ENCODE measurements at regions not wholly inside any gene's neighbourhood (a gene's known extent, or its start where the extent isn't known, plus 50 kb on each side); places are given as distances from the start of the nearest gene placed in this dataset.

DNA sequence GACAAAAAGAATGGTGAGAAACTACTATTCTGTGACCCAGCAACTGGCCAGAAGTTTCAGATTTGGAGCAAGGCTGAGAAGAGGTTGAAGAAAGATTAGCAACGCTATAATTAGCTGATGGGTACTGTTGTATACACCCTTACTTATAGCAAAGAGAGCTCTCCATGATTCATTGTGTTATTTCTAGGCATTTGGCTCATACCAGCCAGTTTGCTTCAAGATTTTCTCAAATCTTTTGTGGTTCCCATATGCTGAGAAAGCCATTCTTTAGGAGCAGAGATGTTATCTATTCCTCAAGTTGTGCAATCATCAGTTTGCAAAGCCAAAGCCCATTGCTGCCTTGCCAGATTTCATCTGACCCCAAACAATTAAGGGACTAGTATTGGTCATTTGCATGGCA is 179.4 kb downstream of the ETS1 start:
- H3K4me1 Mint-ChIP-seq (ENCODE audit: low read depth, unreplicated experiment) = peaks cover 29% of the 10 kb centered on the region

DNA sequence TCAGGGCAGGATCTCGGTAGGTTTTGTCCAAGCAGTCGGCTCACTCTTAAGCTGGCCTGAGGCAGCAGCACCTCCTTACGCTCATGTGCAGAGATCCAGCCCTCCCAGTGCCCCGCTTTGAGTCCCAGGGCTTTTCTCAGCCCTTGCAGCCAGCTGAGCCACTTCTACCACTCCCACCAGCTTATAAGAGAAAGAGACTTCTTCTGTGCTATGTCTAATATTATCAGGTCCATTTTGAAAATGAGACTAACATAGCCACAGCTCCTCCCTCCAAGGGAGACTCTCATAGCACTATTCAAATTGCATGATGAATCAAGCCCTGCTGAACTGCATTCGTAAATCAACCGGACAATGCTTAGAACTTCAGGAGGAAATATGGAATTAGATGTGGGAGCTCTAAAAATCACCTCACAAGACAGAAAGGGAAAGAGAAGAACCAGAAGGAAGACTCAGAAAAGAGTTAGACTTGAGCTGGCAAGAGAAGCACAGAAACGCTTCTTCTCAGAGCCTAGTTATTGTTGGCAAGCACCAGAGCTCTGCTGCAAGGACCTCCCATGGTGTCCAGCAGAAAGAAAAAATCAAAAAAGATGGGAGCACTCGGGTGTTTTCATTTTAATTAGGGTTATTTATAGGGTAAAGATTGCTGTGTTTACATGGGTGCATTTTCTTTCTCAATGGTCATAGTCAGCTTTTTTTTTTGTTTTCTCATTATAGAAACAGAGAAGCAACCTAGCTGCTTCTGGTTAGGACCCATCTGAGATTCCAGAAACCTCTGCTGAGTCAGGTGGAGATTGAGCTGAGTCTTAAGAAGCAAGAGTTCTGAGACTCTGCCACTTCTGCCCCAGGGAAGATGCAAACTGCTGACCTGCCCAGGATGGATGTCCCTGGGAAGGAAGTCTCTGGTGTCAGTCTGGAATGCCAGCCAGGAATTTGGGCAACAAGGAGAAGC is 181.4 kb downstream of the ETS1 start:
- Histone ChIP-seq H3K9me3 (ENCODE audit: insufficient read depth, low read depth, low read length) (no peaks in the 10 kb centered on the region), H3K36me3 (ENCODE audit: insufficient read depth, low read length) (no peaks in the 10 kb centered on the region), H3K79me2 (ENCODE audit: insufficient read depth, low read length) (no peaks in the 10 kb centered on the region), H2AFZ (ENCODE audit: low read depth, low read length) (no peak overlapping the region), H4K20me1 (ENCODE audit: insufficient read depth, low read length) (no peaks in the 10 kb centered on the region), H3K9ac (ENCODE audit: low read length) (no peak overlapping the region), H3K27ac (ENCODE audit: low read depth, low read length) (no peak overlapping the region), H3K27me3 (ENCODE audit: insufficient read depth, low read length) (no peaks in the 10 kb centered on the region), H3K4me2 (ENCODE audit: low read length) (peak overlapping the region; percentile 26), H3K4me3 (ENCODE audit: insufficient read depth, low read depth, low read length) (no peak overlapping the region), H3K4me1 (ENCODE audit: insufficient read depth, low read length) (peaks cover 9% of the 10 kb centered on the region)
- Mint-ChIP-seq H3K27ac (ENCODE audit: unreplicated experiment) (peak overlapping the region; percentile 24), H3K36me3 (ENCODE audit: low read depth, unreplicated experiment) (no peaks in the 10 kb centered on the region), H3K27me3 (ENCODE audit: low read depth, unreplicated experiment) (peaks cover 5% of the 10 kb centered on the region), H3K4me3 (ENCODE audit: unreplicated experiment) (no peak overlapping the region), H3K4me1 (ENCODE audit: low read depth, unreplicated experiment) (peaks cover 29% of the 10 kb centered on the region), H3K9me3 (ENCODE audit: unreplicated experiment) (no peaks in the 10 kb centered on the region)
- TF ChIP-seq EZH2 (IDR thresholded peaks at IDR 0.05; ENCODE audit: insufficient read depth, low read length) = no peak
- TF ChIP-seq, protein P1, sequence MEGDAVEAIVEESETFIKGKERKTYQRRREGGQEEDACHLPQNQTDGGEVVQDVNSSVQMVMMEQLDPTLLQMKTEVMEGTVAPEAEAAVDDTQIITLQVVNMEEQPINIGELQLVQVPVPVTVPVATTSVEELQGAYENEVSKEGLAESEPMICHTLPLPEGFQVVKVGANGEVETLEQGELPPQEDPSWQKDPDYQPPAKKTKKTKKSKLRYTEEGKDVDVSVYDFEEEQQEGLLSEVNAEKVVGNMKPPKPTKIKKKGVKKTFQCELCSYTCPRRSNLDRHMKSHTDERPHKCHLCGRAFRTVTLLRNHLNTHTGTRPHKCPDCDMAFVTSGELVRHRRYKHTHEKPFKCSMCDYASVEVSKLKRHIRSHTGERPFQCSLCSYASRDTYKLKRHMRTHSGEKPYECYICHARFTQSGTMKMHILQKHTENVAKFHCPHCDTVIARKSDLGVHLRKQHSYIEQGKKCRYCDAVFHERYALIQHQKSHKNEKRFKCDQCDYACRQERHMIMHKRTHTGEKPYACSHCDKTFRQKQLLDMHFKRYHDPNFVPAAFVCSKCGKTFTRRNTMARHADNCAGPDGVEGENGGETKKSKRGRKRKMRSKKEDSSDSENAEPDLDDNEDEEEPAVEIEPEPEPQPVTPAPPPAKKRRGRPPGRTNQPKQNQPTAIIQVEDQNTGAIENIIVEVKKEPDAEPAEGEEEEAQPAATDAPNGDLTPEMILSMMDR (IDR thresholded peaks at IDR 0.05; ENCODE audit: insufficient read depth, low read depth, low read length) = no peak
- FAIRE-seq = peak; percentile 59
- DNase-seq (ENCODE audit: low read depth) = no peak

More for the DNA sequence above, 179.4 kb downstream of the ETS1 start:
- no peaks in the 10 kb centered on the region for H3K36me3 Mint-ChIP-seq (ENCODE audit: low read depth, unreplicated experiment)
- no peak overlapping the region for H3K27ac Mint-ChIP-seq (ENCODE audit: unreplicated experiment)
- no peak overlapping the region for H3K4me2 ChIP-seq (ENCODE audit: low read length)
- H3K9ac ChIP-seq (ENCODE audit: low read length) = no peak overlapping the region
- no peak for TF ChIP-seq EZH2 (IDR thresholded peaks at IDR 0.05; ENCODE audit: insufficient read depth, low read length)
- TF ChIP-seq, protein P1 (IDR thresholded peaks at IDR 0.05; ENCODE audit: insufficient read depth, low read depth, low read length) = no peak
- H3K9me3 ChIP-seq (ENCODE audit: insufficient read depth, low read depth, low read length) = no peaks in the 10 kb centered on the region
- peaks cover 9% of the 10 kb centered on the region for H3K4me1 ChIP-seq (ENCODE audit: insufficient read depth, low read length)
- no peaks in the 10 kb centered on the region for H3K9me3 Mint-ChIP-seq (ENCODE audit: unreplicated experiment)
- no peaks in the 10 kb centered on the region for H3K79me2 ChIP-seq (ENCODE audit: insufficient read depth, low read length)
- peak; percentile 85 for FAIRE-seq
- no peaks in the 10 kb centered on the region for H3K36me3 ChIP-seq (ENCODE audit: insufficient read depth, low read length)
- H3K27me3 Mint-ChIP-seq (ENCODE audit: low read depth, unreplicated experiment) = peaks cover 3% of the 10 kb centered on the region
- no peaks in the 10 kb centered on the region for H4K20me1 ChIP-seq (ENCODE audit: insufficient read depth, low read length)
- no peak overlapping the region for H2AFZ ChIP-seq (ENCODE audit: low read depth, low read length)
- H3K27ac ChIP-seq (ENCODE audit: low read depth, low read length) = no peak overlapping the region
- no peaks in the 10 kb centered on the region for H3K27me3 ChIP-seq (ENCODE audit: insufficient read depth, low read length)
- peak; percentile 87 for DNase-seq (ENCODE audit: low read depth)
- no peak overlapping the region for H3K4me3 ChIP-seq (ENCODE audit: insufficient read depth, low read depth, low read length)
- no peak overlapping the region for H3K4me3 Mint-ChIP-seq (ENCODE audit: unreplicated experiment)

DNA sequence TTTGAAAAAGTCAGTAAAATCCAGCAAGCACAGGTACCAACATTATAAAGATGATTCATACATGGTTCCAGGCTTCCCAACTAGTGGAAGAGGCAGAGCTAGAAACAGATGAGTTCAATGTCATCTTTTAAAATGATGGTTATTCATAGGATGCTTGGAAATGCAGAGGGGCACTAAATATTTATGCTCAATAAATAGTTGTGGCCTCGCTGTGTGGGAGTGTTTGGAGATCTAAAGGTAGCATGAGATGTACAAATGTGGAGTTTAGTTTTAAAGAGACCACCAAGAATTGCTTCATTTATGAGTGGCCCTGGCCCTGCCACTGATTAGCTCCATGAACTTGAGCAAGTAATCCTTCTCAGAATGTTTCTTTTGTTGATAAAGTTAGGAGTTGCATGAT is 182.2 kb downstream of the ETS1 start:
- no peak overlapping the region for H2AFZ ChIP-seq (ENCODE audit: low read depth, low read length)
- Mint-ChIP-seq H3K4me1 (ENCODE audit: low read depth, unreplicated experiment) (peaks cover 29% of the 10 kb centered on the region), H3K36me3 (ENCODE audit: low read depth, unreplicated experiment) (no peaks in the 10 kb centered on the region), H3K27me3 (ENCODE audit: low read depth, unreplicated experiment) (peaks cover 5% of the 10 kb centered on the region), H3K4me3 (ENCODE audit: unreplicated experiment) (no peak overlapping the region), H3K27ac (ENCODE audit: unreplicated experiment) (no peak overlapping the region), H3K9me3 (ENCODE audit: unreplicated experiment) (no peaks in the 10 kb centered on the region)
- H3K4me1 ChIP-seq (ENCODE audit: insufficient read depth, low read length) = peaks cover 9% of the 10 kb centered on the region
- H3K36me3 ChIP-seq (ENCODE audit: insufficient read depth, low read length) = no peaks in the 10 kb centered on the region
- H3K27ac ChIP-seq (ENCODE audit: low read depth, low read length) = no peak overlapping the region
- H3K27me3 ChIP-seq (ENCODE audit: insufficient read depth, low read length) = no peaks in the 10 kb centered on the region
- H3K79me2 ChIP-seq (ENCODE audit: insufficient read depth, low read length) = no peaks in the 10 kb centered on the region
- DNase-seq (ENCODE audit: low read depth) = no peak
- no peak overlapping the region for H3K9ac ChIP-seq (ENCODE audit: low read length)
- no peak overlapping the region for H3K4me3 ChIP-seq (ENCODE audit: insufficient read depth, low read depth, low read length)
- H3K4me2 ChIP-seq (ENCODE audit: low read length) = no peak overlapping the region
- H3K9me3 ChIP-seq (ENCODE audit: insufficient read depth, low read depth, low read length) = no peaks in the 10 kb centered on the region
- H4K20me1 ChIP-seq (ENCODE audit: insufficient read depth, low read length) = no peaks in the 10 kb centered on the region
- FAIRE-seq = no peak
- no peak for TF ChIP-seq EZH2 (IDR thresholded peaks at IDR 0.05; ENCODE audit: insufficient read depth, low read length)
- TF ChIP-seq, protein P1 (IDR thresholded peaks at IDR 0.05; ENCODE audit: insufficient read depth, low read depth, low read length) = no peak

Data from astrocyte (in vitro differentiated cells and primary cell).